ENCODE measurements at regions not wholly inside any gene's neighbourhood (a gene's known extent, or its start where the extent isn't known, plus 50 kb on each side); places are given as distances from the start of the nearest gene placed in this dataset.

DNA sequence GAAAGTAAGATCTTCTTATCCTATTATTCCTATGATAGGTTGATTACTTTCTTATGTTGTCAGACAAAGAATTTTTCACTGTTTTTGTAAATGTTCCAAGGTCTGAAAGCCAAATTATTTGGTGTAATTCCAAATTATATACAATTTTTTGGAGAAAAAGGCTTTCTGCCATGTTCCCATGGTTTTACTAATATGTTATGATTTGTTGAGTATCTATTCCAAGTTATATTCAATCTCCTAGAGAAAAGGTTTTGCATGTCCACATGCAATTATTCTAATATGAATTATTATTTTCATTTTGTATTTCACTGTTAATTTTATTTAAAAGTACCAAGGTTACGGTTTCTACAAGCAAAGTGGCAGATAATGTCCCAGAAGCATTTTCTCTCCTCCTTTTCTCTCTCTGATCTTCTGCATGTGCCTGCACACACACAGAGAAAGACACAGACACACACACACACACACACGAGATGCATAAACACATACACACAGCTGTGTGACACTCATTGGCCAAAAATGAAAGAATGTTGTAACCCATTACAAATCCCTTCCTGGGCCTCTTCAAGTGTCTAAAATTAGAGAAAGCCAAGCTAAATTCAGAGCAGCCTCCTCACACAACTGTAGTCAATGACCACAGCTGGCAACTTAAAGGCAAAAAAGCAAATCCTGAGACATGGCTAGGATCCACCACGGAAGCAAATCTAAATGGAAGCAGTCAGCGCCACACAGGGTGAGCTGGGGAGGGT is 621.0 kb downstream of the EFNB2 start:
- Histone ChIP-seq H3K36me3 (ENCODE audit: control insufficient read depth, low read length) (no peaks in the 10 kb centered on the region), H4K20me1 (ENCODE audit: control insufficient read depth, insufficient read depth, low read depth, low read length) (no peaks in the 10 kb centered on the region), H3K9me3 (ENCODE audit: control insufficient read depth, insufficient read depth, low read length) (no peaks in the 10 kb centered on the region), H3K9me2 (replicated peaks; ENCODE audit: control insufficient read depth, low read length) (no peaks in the 10 kb centered on the region), H3K4me3 (ENCODE audit: low read length) (no peak overlapping the region), H3K27me3 (ENCODE audit: control insufficient read depth, low read length) (no peaks in the 10 kb centered on the region), H3F3A (ENCODE audit: control insufficient read depth, insufficient read depth) (no peaks in the 10 kb centered on the region), H3K4me2 (ENCODE audit: low read length) (no peak overlapping the region), H3K27ac (ENCODE audit: low read depth, low read length) (no peak overlapping the region), H3K79me2 (ENCODE audit: control insufficient read depth, low read length) (no peaks in the 10 kb centered on the region), H3K4me1 (ENCODE audit: control insufficient read depth, low read length) (no peaks in the 10 kb centered on the region)
- no peak for TF ChIP-seq EZH2phosphoT487 (IDR thresholded peaks at IDR 0.05; ENCODE audit: borderline replicate concordance, low read length)
- TF ChIP-seq, protein P1, sequence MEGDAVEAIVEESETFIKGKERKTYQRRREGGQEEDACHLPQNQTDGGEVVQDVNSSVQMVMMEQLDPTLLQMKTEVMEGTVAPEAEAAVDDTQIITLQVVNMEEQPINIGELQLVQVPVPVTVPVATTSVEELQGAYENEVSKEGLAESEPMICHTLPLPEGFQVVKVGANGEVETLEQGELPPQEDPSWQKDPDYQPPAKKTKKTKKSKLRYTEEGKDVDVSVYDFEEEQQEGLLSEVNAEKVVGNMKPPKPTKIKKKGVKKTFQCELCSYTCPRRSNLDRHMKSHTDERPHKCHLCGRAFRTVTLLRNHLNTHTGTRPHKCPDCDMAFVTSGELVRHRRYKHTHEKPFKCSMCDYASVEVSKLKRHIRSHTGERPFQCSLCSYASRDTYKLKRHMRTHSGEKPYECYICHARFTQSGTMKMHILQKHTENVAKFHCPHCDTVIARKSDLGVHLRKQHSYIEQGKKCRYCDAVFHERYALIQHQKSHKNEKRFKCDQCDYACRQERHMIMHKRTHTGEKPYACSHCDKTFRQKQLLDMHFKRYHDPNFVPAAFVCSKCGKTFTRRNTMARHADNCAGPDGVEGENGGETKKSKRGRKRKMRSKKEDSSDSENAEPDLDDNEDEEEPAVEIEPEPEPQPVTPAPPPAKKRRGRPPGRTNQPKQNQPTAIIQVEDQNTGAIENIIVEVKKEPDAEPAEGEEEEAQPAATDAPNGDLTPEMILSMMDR (IDR thresholded peaks at IDR 0.05; ENCODE audit: low read depth, low read length, poor library complexity, severe bottlenecking), result no peak

DNA sequence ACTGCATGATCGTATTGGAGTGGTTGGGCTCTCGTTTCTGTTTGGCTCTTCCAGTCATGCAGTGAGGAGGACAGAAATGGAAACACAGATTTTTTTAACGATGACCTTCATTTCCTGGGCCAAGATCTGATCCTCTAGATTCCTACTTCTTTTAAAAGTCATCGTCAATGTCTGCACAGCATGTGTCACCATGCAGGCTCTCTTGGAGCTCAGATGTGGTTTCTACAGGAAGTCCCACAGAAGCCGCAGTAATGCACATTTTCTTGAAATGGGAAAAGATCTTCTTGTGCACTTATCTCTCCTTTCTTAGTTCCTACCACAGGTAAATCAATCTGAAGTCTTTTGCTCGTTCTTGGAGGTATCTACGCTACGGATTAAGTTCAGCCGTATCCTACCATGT is 626.9 kb downstream of the EFNB2 start:
- H3K4me2 ChIP-seq (ENCODE audit: low read length), result no peak overlapping the region
- TF ChIP-seq, protein P1 (IDR thresholded peaks at IDR 0.05; ENCODE audit: low read depth, low read length, poor library complexity, severe bottlenecking), result no peak
- no peak for TF ChIP-seq EZH2phosphoT487 (IDR thresholded peaks at IDR 0.05; ENCODE audit: borderline replicate concordance, low read length)
- no peaks in the 10 kb centered on the region for H3K9me2 ChIP-seq (replicated peaks; ENCODE audit: control insufficient read depth, low read length)
- no peaks in the 10 kb centered on the region for H3K36me3 ChIP-seq (ENCODE audit: control insufficient read depth, low read length)
- no peaks in the 10 kb centered on the region for H3K4me1 ChIP-seq (ENCODE audit: control insufficient read depth, low read length)
- no peaks in the 10 kb centered on the region for H4K20me1 ChIP-seq (ENCODE audit: control insufficient read depth, insufficient read depth, low read depth, low read length)
- H3K9me3 ChIP-seq (ENCODE audit: control insufficient read depth, insufficient read depth, low read length), result no peaks in the 10 kb centered on the region
- H3K79me2 ChIP-seq (ENCODE audit: control insufficient read depth, low read length), result no peaks in the 10 kb centered on the region
- no peaks in the 10 kb centered on the region for H3K27me3 ChIP-seq (ENCODE audit: control insufficient read depth, low read length)
- H3K27ac ChIP-seq (ENCODE audit: low read depth, low read length), result no peak overlapping the region
- H3F3A ChIP-seq (ENCODE audit: control insufficient read depth, insufficient read depth), result no peaks in the 10 kb centered on the region
- H3K4me3 ChIP-seq (ENCODE audit: low read length), result no peak overlapping the region

DNA sequence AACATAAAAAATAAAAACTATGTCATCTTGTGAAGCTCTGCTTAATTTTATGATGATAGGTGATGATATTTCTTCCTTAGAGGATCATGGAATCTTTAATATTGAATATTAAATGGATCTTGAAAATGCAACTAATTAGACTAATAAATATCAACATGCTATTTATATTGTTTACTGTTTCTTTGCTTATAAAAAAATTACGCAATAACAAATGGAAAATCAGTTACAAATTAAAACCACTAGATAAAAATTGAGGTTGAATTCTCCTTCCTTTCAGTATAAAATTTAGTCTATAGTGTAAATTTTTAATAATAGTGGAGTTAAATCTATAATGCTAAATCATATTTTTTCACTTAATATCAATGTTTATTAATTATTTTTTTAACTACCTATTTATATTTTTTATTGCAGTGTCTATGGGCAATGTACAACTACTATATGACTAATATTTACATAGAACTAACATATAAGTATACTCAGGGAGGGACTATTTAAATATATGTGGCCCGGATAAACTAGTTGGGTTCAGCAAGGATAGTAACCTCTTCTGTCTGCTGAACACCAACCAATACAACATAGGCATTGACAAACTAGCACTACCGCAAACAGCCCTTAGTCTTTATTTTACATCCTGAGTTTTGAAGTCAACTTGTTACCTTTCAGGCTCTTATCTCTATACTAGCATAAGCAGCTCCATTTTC is 628.0 kb downstream of the EFNB2 start:
- no peak overlapping the region for H3K4me2 ChIP-seq (ENCODE audit: low read length)
- H3K9me3 ChIP-seq (ENCODE audit: control insufficient read depth, insufficient read depth, low read length), result no peaks in the 10 kb centered on the region
- TF ChIP-seq, protein P1 (IDR thresholded peaks at IDR 0.05; ENCODE audit: low read depth, low read length, poor library complexity, severe bottlenecking), result no peak
- TF ChIP-seq EZH2phosphoT487 (IDR thresholded peaks at IDR 0.05; ENCODE audit: borderline replicate concordance, low read length), result no peak
- no peaks in the 10 kb centered on the region for H4K20me1 ChIP-seq (ENCODE audit: control insufficient read depth, insufficient read depth, low read depth, low read length)
- no peaks in the 10 kb centered on the region for H3K9me2 ChIP-seq (replicated peaks; ENCODE audit: control insufficient read depth, low read length)
- H3K4me3 ChIP-seq (ENCODE audit: low read length), result no peak overlapping the region
- H3K27me3 ChIP-seq (ENCODE audit: control insufficient read depth, low read length), result no peaks in the 10 kb centered on the region
- no peak overlapping the region for H3K27ac ChIP-seq (ENCODE audit: low read depth, low read length)
- no peaks in the 10 kb centered on the region for H3F3A ChIP-seq (ENCODE audit: control insufficient read depth, insufficient read depth)
- no peaks in the 10 kb centered on the region for H3K79me2 ChIP-seq (ENCODE audit: control insufficient read depth, low read length)
- H3K36me3 ChIP-seq (ENCODE audit: control insufficient read depth, low read length), result no peaks in the 10 kb centered on the region
- no peaks in the 10 kb centered on the region for H3K4me1 ChIP-seq (ENCODE audit: control insufficient read depth, low read length)
